ENCODE measurements at regions not wholly inside any gene's neighbourhood (a gene's known extent, or its start where the extent isn't known, plus 50 kb on each side); places are given as distances from the start of the nearest gene placed in this dataset.

DNA sequence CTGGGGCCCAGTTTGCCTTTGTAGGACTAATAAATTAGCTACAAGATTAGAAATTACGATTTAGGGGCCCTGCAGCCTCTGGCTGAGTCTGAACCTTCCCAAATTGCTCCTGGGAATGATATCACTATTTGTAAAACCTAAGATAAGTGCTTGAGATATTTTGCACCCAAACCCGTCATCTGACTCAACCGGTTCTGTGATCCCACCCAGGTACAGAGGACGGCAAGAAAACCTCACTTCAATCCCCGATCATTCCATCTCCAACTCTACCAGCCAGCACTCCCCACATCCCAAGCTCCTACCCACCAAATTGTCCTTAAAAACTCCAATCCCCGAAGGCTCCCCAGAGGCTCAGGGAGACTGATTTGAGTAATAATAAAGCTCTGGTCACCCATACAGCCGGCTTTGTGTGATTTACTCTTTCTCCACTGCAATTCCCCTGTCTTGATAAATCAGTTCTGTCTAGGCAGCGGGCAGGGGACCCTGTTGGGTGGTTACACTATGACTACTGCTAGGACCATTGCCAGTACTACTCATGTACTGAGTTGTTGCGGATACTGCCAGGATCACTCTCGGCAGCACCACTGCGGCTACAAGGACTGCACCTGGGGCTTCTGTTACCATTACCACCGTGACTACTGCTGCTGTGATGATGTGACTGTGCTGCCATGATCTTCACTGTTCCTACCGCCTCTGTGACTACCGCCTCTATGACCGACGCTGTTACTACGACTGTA, 73.1 kb downstream of the IRF8 start:
- Histone ChIP-seq H3K27me3 (no peaks in the 10 kb centered on the region), H3K4me1 (peaks cover 0 to 9% of the 10 kb centered on the region in 2 donors), H3K4me3 (replicated peaks in 1 of 3) (no peak overlapping the region), H3K27ac (no peak overlapping the region), H3K9me3 (no peaks in the 10 kb centered on the region), H3K36me3 (no peaks in the 10 kb centered on the region)
- no peak for DNase-seq
- WGBS, 2 donors = 90 to 95% methylated on average over 16 to 17 of the region's 17 CpGs
- intact Hi-C loops (cut with DNase I) = no loop called here
- TF ChIP-seq, protein P1, sequence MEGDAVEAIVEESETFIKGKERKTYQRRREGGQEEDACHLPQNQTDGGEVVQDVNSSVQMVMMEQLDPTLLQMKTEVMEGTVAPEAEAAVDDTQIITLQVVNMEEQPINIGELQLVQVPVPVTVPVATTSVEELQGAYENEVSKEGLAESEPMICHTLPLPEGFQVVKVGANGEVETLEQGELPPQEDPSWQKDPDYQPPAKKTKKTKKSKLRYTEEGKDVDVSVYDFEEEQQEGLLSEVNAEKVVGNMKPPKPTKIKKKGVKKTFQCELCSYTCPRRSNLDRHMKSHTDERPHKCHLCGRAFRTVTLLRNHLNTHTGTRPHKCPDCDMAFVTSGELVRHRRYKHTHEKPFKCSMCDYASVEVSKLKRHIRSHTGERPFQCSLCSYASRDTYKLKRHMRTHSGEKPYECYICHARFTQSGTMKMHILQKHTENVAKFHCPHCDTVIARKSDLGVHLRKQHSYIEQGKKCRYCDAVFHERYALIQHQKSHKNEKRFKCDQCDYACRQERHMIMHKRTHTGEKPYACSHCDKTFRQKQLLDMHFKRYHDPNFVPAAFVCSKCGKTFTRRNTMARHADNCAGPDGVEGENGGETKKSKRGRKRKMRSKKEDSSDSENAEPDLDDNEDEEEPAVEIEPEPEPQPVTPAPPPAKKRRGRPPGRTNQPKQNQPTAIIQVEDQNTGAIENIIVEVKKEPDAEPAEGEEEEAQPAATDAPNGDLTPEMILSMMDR (IDR thresholded peaks at IDR 0.05) = no peak
- TF ChIP-seq POLR2A (IDR thresholded peaks at IDR 0.05) = no peak

DNA sequence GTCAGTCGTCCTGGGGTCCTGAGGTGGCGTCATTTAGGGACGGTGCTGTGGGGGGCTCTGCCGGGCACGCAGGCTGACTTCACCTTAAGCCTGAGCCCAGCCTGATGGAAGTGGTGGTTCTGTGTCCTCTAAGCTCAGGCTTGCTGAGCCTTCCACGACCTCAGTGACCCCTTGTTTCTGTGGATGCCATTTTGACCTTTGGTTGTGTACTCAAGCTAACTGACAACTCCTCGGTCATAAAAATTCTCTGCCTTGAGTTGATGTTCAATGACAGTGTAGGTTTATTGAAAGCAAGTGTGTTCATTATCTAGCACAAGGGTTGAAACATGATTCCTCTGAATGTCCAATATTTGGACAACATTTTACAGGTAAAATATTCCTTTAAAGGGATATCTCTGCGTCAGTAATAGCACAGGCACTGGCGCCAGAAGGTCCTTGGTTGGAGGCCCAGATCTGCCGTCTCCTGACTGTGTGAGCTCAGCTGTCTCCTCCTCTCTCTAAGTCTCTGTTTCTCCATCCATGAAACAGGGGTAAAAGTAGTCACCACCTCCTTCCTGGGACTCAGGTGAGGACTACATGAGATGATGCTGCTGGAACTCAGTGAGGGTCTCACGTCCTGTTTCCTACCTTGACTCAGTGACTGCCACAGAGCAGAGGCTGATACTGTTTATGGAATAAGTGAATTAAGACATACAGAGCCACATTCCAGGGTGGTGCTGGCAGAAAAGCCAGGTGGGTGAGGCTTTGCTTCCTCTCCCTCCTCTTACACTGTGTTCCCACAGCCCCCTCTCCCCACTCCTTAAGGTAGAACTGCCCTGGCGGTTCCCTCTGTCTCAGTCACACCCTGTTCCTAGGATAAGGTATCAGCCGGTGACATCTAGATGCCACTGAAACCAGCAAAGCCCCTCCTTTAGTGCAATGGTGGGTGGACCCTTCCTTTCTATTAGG, 75.7 kb downstream of the IRF8 start:
- WGBS, 2 donors = 83 to 86% methylated on average over 7 to 13 of the region's 13 CpGs
- intact Hi-C loops (cut with DNase I) = no loop called here
- TF ChIP-seq, protein P1 (IDR thresholded peaks at IDR 0.05) = no peak
- TF ChIP-seq POLR2A (IDR thresholded peaks at IDR 0.05) = no peak
- Histone ChIP-seq H3K4me1 (no peaks in the 10 kb centered on the region), H3K27ac (no peak overlapping the region), H3K4me3 (replicated peaks in 1 of 3) (no peak overlapping the region), H3K36me3 (no peaks in the 10 kb centered on the region), H3K9me3 (no peaks in the 10 kb centered on the region), H3K27me3 (no peaks in the 10 kb centered on the region)
- DNase-seq = no peak

DNA sequence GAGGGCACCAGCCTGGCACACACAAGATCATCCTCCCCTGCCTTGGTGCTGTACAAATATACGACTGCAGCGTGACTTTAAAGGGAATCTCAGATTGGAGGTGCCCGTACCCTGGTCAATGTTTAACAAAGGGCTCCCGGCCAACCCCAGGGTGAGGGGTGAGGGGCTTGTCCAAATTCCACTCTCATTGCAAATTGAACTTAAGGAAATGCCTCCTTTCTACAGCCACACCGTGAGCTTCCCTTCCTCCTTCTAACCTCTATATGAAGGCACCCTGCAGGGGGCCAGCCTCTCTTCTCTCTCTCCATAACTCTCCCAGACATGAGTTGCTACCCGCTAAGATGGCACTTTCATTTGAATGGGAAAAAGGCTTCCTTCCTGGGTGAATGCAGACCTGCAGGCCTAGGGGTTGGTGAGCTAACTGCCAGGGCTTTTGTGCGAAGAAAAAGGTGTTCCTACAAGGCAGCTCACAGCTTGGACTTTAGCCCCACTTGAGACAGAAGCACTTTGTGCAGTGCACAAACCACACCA, 76.6 kb downstream of the IRF8 start:
- Histone ChIP-seq H3K27ac (no peak overlapping the region), H3K4me1 (no peaks in the 10 kb centered on the region), H3K27me3 (no peaks in the 10 kb centered on the region), H3K36me3 (no peaks in the 10 kb centered on the region), H3K9me3 (no peaks in the 10 kb centered on the region), H3K4me3 (replicated peaks in 1 of 3) (no peak overlapping the region)
- no peak for DNase-seq
- TF ChIP-seq, protein P1 (IDR thresholded peaks at IDR 0.05) = no peak
- TF ChIP-seq POLR2A (IDR thresholded peaks at IDR 0.05) = no peak
- intact Hi-C loops (cut with DNase I) = no loop called here
- WGBS, 2 donors = 79 to 92% methylated on average over 7 of the region's 7 CpGs

DNA sequence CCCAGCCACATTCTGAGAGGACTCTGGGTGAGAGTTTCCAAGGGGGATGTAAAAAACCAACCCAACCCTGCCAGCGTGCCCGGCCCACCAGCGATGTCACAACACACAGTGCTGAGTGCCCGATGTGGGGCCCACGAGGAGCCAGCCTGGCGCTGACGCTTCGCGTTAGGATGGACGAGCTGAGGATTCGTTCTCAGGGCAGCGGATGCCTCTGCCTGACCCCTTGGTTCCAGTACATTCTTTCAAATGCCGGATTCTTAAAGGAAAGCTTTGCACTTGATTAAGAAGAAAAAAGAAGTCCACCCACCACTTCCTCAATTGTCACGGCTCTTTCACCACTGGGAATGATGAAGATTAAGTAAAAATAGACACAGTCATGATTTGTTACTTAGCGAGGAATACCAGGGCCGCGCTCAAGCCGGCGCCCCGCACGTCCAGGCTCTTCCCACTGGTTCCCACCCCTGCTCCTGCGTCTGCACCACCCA, 79.4 kb downstream of the IRF8 start:
- Histone ChIP-seq H3K27ac (no peak overlapping the region), H3K27me3 (no peaks in the 10 kb centered on the region), H3K4me1 (no peaks in the 10 kb centered on the region), H3K9me3 (no peaks in the 10 kb centered on the region), H3K4me3 (replicated peaks in 1 of 3) (no peak overlapping the region), H3K36me3 (no peaks in the 10 kb centered on the region)
- TF ChIP-seq POLR2A (IDR thresholded peaks at IDR 0.05) = no peak
- TF ChIP-seq, protein P1 (IDR thresholded peaks at IDR 0.05) = no peak
- intact Hi-C loops (cut with DNase I) = no loop called here
- WGBS, 2 donors = 65 to 69% methylated on average over 22 of the region's 22 CpGs
- no peak for DNase-seq
